Astrocyte (in vitro differentiated cells and primary cell): ENCODE measurements at regions not wholly inside any gene's neighbourhood (a gene's known extent, or its start where the extent isn't known, plus 50 kb on each side); places are given as distances from the start of the nearest gene placed in this dataset.

Experiments
- EZH2 ChIP-seq: IDR thresholded peaks from 2 replicates; pipeline ENCODE4 v1.6.1; 2012; ENCODE audit warnings: mild to moderate bottlenecking, low read length, inconsistent platforms; ENCODE audit not compliant: insufficient read depth
- TF ChIP-seq, protein P1 (sequence below): IDR thresholded peaks from 2 replicates; pipeline ENCODE4 v1.5.1; 2011; ENCODE audit warnings: low read depth, mild to moderate bottlenecking, inconsistent platforms, low read length, moderate library complexity; ENCODE audit not compliant: insufficient read depth

DNA sequence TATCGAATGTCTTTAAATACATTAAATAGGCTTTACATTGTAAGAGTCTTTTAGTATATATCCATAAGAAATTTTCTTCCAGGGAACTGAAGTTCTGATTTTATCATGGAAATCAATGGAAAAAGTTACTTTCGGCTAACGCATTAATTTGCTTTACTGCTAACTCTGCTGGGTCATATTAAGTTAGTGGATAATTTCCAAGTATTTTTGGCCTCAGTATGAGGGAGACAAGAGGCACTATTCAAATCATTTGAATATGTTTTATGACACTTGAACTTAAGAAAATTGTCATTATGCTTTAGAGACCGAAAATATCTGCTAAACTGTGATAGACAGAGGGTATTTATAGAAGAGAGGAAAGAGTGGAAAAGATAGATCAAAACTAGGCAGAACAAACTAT is 237.5 kb downstream of the PCDH7 start:
- TF ChIP-seq, protein P1, sequence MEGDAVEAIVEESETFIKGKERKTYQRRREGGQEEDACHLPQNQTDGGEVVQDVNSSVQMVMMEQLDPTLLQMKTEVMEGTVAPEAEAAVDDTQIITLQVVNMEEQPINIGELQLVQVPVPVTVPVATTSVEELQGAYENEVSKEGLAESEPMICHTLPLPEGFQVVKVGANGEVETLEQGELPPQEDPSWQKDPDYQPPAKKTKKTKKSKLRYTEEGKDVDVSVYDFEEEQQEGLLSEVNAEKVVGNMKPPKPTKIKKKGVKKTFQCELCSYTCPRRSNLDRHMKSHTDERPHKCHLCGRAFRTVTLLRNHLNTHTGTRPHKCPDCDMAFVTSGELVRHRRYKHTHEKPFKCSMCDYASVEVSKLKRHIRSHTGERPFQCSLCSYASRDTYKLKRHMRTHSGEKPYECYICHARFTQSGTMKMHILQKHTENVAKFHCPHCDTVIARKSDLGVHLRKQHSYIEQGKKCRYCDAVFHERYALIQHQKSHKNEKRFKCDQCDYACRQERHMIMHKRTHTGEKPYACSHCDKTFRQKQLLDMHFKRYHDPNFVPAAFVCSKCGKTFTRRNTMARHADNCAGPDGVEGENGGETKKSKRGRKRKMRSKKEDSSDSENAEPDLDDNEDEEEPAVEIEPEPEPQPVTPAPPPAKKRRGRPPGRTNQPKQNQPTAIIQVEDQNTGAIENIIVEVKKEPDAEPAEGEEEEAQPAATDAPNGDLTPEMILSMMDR = no peak
- no peak for TF ChIP-seq EZH2
